ENCODE measurements at regions not wholly inside any gene's neighbourhood (a gene's known extent, or its start where the extent isn't known, plus 50 kb on each side); places are given as distances from the start of the nearest gene placed in this dataset.

GRCh38 chr12:59115526-59115925, 195.2 kb upstream of the LRIG3 start:
- TF ChIP-seq ZSCAN5A (CRISPR knock-in tag; IDR thresholded peaks at IDR 0.05; ENCODE audit: borderline replicate concordance) (no peak), CBX5 (CRISPR knock-in tag; IDR thresholded peaks at IDR 0.05; ENCODE audit: borderline replicate concordance) (no peak), CTCF (CRISPR knock-in tag; IDR thresholded peaks at IDR 0.05) (no peak), NFE2L2 (IDR thresholded peaks at IDR 0.05; ENCODE audit: low read length) (no peak)

Measured in HepG2 (cell line).